Brain microvascular endothelial cell (primary cell): ENCODE measurements at regions not wholly inside any gene's neighbourhood (a gene's known extent, or its start where the extent isn't known, plus 50 kb on each side); places are given as distances from the start of the nearest gene placed in this dataset.
"Not testable (repeated sequence)": the region's sequence is repeated elsewhere in the genome, so short reads cannot be mapped to it uniquely, and the experiment has no call there.

Experiments used
- DNase-seq: peaks from one replicate; pipeline ENCODE4 v3.0.0-alpha.2; 2020
- H3K27ac ChIP-seq: fragments of 250-450 bp; sonication (Bioruptor Pico); 2 replicates; pipeline ENCODE4 v1.5.1; 2020; ENCODE audit warnings: mild to moderate bottlenecking, moderate library complexity
- H3K27me3 ChIP-seq: fragments of 250-450 bp; sonication (Bioruptor Pico); replicated peaks from 2 replicates; pipeline ENCODE4 v1.5.1; 2020; ENCODE audit warnings: mild to moderate bottlenecking
- H3K36me3 ChIP-seq: fragments of 250-450 bp; sonication (Bioruptor Pico); replicated peaks from 2 replicates; pipeline ENCODE4 v1.5.1; 2020; ENCODE audit warnings: mild to moderate bottlenecking
- H3K4me3 ChIP-seq: 2 replicates; pipeline ENCODE4 v1.5.1; 2011; ENCODE audit warnings: low read depth, mild to moderate bottlenecking, control low read depth, low read length, moderate library complexity
- CTCF ChIP-seq: IDR thresholded peaks from 2 replicates; pipeline ENCODE4 v1.5.1; 2011; ENCODE audit warnings: low read depth, mild to moderate bottlenecking, moderate library complexity, low read length, control low read depth, inconsistent platforms; ENCODE audit errors: missing control alignments
- in situ Hi-C: cut with HindIII; loops from 2 replicates; pipeline ENCODE4 v1.10.0; 2017; ENCODE audit warnings: low sequenced_read_pairs, low pct_ligation_motif_present

DNA sequence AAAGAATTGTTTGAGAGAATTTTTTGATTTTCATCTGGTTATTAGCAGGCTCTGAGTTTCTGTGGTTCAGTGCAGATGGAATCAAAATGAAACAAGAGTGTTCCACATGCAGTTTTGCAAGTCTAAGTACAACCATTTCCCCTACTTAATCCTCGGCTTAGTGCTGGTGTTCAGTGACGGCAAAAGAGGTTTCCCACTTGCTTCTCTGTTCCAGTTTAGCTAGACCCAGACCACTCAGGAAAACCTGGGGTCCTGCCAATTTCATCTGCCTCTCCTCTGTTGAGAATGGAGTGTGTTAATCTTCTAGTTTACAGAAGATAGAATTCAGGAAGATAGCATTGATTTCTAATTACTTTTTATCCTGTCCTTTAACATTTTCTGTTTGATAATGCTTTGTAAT is 996.2 kb upstream of the FANCL start:
- TF ChIP-seq CTCF, result no peak
- DNase-seq, result no peak
- Histone ChIP-seq H3K27ac (no peak overlapping the region), H3K4me3 (no peak overlapping the region), H3K27me3 (no peaks in the 10 kb centered on the region), H3K36me3 (no peaks in the 10 kb centered on the region)
- in situ Hi-C loops, result no loop called here

DNA sequence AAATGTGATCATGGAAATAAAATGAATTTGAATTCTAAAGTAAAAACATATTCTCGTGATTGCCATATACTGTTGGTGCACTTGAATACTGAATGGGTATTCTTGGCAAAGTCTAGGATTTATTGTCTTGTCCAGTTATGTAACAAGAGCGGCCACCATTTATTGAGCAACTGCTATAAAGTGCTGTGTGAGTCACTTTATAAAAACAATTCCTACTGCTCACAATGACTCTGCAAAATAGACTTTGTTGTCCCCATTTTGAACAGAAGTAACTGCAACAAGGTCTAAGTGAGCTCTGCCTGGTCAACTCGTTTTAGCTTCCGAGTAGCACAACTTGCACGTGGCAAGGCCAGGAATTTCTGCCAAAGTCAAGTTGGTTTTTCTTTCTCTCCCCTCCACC is 995.6 kb upstream of the FANCL start:
- TF ChIP-seq CTCF, result no peak
- in situ Hi-C loops, result no loop called here
- H3K27ac ChIP-seq, result no peak overlapping the region
- no peak overlapping the region for H3K4me3 ChIP-seq
- no peak for DNase-seq
- no peaks in the 10 kb centered on the region for H3K36me3 ChIP-seq
- no peaks in the 10 kb centered on the region for H3K27me3 ChIP-seq

DNA sequence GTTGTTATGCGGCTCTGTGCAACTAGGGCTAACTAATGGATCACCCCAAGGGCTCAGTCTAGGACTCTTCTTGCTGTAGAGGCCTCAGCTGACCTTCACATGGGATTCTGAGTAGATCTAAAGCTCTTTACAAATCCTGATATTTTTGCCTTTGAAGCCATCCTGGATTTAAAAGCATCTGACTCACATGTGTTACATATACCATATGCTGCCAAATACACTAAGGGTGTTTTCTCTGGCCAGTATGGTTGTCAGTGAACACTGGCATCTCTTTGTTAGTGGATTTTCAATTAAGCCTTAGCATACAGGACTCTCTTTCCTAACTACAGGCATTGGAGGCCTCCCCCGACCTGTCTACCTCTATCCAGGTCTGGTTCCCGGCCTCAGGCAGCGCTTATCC is 992.8 kb upstream of the FANCL start:
- in situ Hi-C loops, result no loop called here
- TF ChIP-seq CTCF, result no peak
- Histone ChIP-seq H3K27me3 (no peaks in the 10 kb centered on the region), H3K4me3 (no peak overlapping the region), H3K36me3 (no peaks in the 10 kb centered on the region), H3K27ac (no peak overlapping the region)
- no peak for DNase-seq

- Histone ChIP-seq H3K27me3 (no peaks in the 10 kb centered on the region), H3K36me3 (no peaks in the 10 kb centered on the region), H3K4me3 (no peak overlapping the region), H3K27ac (no peak overlapping the region)
- in situ Hi-C loops, result no loop called here
- no peak for TF ChIP-seq CTCF
- no peak for DNase-seq
Measured at GRCh38 chr2:59233448-59233847, 992.3 kb upstream of the FANCL start.

- in situ Hi-C loops, result no loop called here
- DNase-seq, result no peak
- no peak for TF ChIP-seq CTCF
- Histone ChIP-seq H3K27me3 (no peaks in the 10 kb centered on the region), H3K36me3 (no peaks in the 10 kb centered on the region), H3K4me3 (no peak overlapping the region), H3K27ac (no peak overlapping the region)
Measured at GRCh38 chr2:59232394-59233165, 991.5 kb upstream of the FANCL start.

- H3K27ac ChIP-seq, H3K36me3 ChIP-seq, H3K4me3 ChIP-seq, DNase-seq, H3K27me3 ChIP-seq, in situ Hi-C loops: not testable (repeated sequence)
Measured at GRCh38 chr2:59226362-59226761, 985.2 kb upstream of the FANCL start.
